Activated B cell treated with CpG ODN at 0.5 μM for 24 hours (primary cell): ENCODE measurements at regions not wholly inside any gene's neighbourhood (a gene's known extent, or its start where the extent isn't known, plus 50 kb on each side); places are given as distances from the start of the nearest gene placed in this dataset.

Experiments used
- ATAC-seq: fragments of 200-7000 bp; cut with Tn5 transposase; one replicate; pipeline ENCODE4 v1.10.0; 2021; ENCODE audit warnings: low read depth, mild to moderate bottlenecking, moderate library complexity
- CTCF ChIA-PET: fragments of 350-600 bp; sonication (Branson Sonifier 250); formaldehyde crosslinking; loops from one replicate; lab custom pipeline; 2021; ENCODE audit warnings: antibody characterized with exemption; lab: Charles Lee
- POLR2A ChIA-PET: fragments of 350-600 bp; sonication (Branson Sonifier 250); formaldehyde crosslinking; loops from one replicate; lab custom pipeline; 2021; ENCODE audit warnings: antibody characterized with exemption; lab: Charles Lee
- DNase-seq: peaks from one replicate; pipeline ENCODE4 v3.0.0; 2022
- H3K27ac Mint-ChIP-seq: one replicate; pipeline ENCODE4 v1.8.0; 2020; ENCODE audit warnings: mixed read lengths
- H3K27me3 Mint-ChIP-seq: one replicate; pipeline ENCODE4 v1.8.0; 2021; ENCODE audit warnings: mixed read lengths
- H3K36me3 Mint-ChIP-seq: one replicate; pipeline ENCODE4 v1.8.0; 2021; ENCODE audit warnings: low read depth, mixed read lengths
- H3K4me1 Mint-ChIP-seq: one replicate; pipeline ENCODE4 v1.8.0; 2021; ENCODE audit warnings: mixed read lengths
- H3K4me3 Mint-ChIP-seq: one replicate; pipeline ENCODE4 v1.8.0; 2020; ENCODE audit warnings: mild to moderate bottlenecking, mixed read lengths
- H3K9me3 Mint-ChIP-seq: one replicate; pipeline ENCODE4 v1.8.0; 2020; ENCODE audit warnings: mixed read lengths
- CTCF ChIP-seq: fragments of 200-600 bp; IDR thresholded peaks from one replicate; pipeline ENCODE4 v1.8.0; 2022; ENCODE audit warnings: antibody characterized with exemption, mild to moderate bottlenecking
- intact Hi-C: fragments of 100-400 bp; cut with micrococcal nuclease; formaldehyde crosslinking; loops from one replicate; pipeline ENCODE4 v1.15.1; 2024

- CTCF ChIA-PET, result no interaction called here
- Mint-ChIP-seq H3K4me1 (no peaks in the 10 kb centered on the region), H3K4me3 (no peak overlapping the region), H3K9me3 (no peaks in the 10 kb centered on the region), H3K27ac (no peak overlapping the region), H3K27me3 (peaks cover 2% of the 10 kb centered on the region), H3K36me3 (no peaks in the 10 kb centered on the region)
- no peak for TF ChIP-seq CTCF
- POLR2A ChIA-PET, result no interaction called here
- DNase-seq (no peak), ATAC-seq (no peak)
- intact Hi-C loops, result loop anchor here (1.0 to 5.0 kb wide), 2 partner anchors 33 to 715 kb away; no protein-coding TSS in a partner anchor
Observed at GRCh38 chr3:99532246-99532645, 106.1 kb upstream of the COL8A1 start.

- peaks cover 4% of the 10 kb centered on the region for H3K9me3 Mint-ChIP-seq
- H3K36me3 Mint-ChIP-seq, result no peaks in the 10 kb centered on the region
- H3K4me1 Mint-ChIP-seq, result no peaks in the 10 kb centered on the region
- TF ChIP-seq CTCF, result no peak
- H3K27ac Mint-ChIP-seq, result no peak overlapping the region
- ChIA-PET CTCF (no interaction called here), POLR2A (no interaction called here)
- DNase-seq, result no peak
- no peak for ATAC-seq
- intact Hi-C loops, result no loop called here
- H3K4me3 Mint-ChIP-seq, result no peak overlapping the region
- peaks cover 2% of the 10 kb centered on the region for H3K27me3 Mint-ChIP-seq
Observed at GRCh38 chr3:99529265-99529664, 109.1 kb upstream of the COL8A1 start.

- H3K27ac Mint-ChIP-seq, result no peak overlapping the region
- CTCF ChIA-PET, result no interaction called here
- no peaks in the 10 kb centered on the region for H3K4me1 Mint-ChIP-seq
- ATAC-seq, result no peak
- DNase-seq, result no peak
- no peaks in the 10 kb centered on the region for H3K36me3 Mint-ChIP-seq
- TF ChIP-seq CTCF, result no peak
- H3K27me3 Mint-ChIP-seq, result no peaks in the 10 kb centered on the region
- intact Hi-C loops, result no loop called here
- no peak overlapping the region for H3K4me3 Mint-ChIP-seq
- peaks cover 4% of the 10 kb centered on the region for H3K9me3 Mint-ChIP-seq
- POLR2A ChIA-PET, result no interaction called here
Observed at GRCh38 chr3:99526921-99527320, 111.5 kb upstream of the COL8A1 start.

- no peaks in the 10 kb centered on the region for H3K4me1 Mint-ChIP-seq
- H3K36me3 Mint-ChIP-seq, result no peaks in the 10 kb centered on the region
- peaks cover 4% of the 10 kb centered on the region for H3K9me3 Mint-ChIP-seq
- H3K27me3 Mint-ChIP-seq, result no peaks in the 10 kb centered on the region
- intact Hi-C loops, result no loop called here
- CTCF ChIA-PET, result no interaction called here
- no peak overlapping the region for H3K4me3 Mint-ChIP-seq
- DNase-seq (no peak), ATAC-seq (no peak)
- H3K27ac Mint-ChIP-seq, result no peak overlapping the region
- no peak for TF ChIP-seq CTCF
- POLR2A ChIA-PET, result no interaction called here
Observed at GRCh38 chr3:99524559-99524958, 113.8 kb upstream of the COL8A1 start.

GRCh38 chr3:99523431-99524127 lies 114.8 kb upstream of the COL8A1 start:
- no peak for DNase-seq
- H3K9me3 Mint-ChIP-seq, result peaks cover 4% of the 10 kb centered on the region
- POLR2A ChIA-PET, result no interaction called here
- H3K4me3 Mint-ChIP-seq, result no peak overlapping the region
- no peaks in the 10 kb centered on the region for H3K36me3 Mint-ChIP-seq
- H3K27ac Mint-ChIP-seq, result no peak overlapping the region
- H3K27me3 Mint-ChIP-seq, result no peaks in the 10 kb centered on the region
- intact Hi-C loops, result no loop called here
- TF ChIP-seq CTCF, result no peak
- CTCF ChIA-PET, result no interaction called here
- H3K4me1 Mint-ChIP-seq, result no peaks in the 10 kb centered on the region
- ATAC-seq, result no peak
